NCI-H510A (cell line): ENCODE measurements at regions not wholly inside any gene's neighbourhood (a gene's known extent, or its start where the extent isn't known, plus 50 kb on each side); places are given as distances from the start of the nearest gene placed in this dataset.
"Not testable (repeated sequence)": the region's sequence is repeated elsewhere in the genome, so short reads cannot be mapped to it uniquely, and the experiment has no call there.

ENCODE experiments used
- DNase-seq: peaks from one replicate; lab custom pipeline; 2025; lab: John Stamatoyannopoulos, UW

GRCh38 chr3:107001635-107002034 is 375.6 kb upstream of the CCDC54 start:
- no peak for DNase-seq

GRCh38 chr3:107005352-107005751 is 371.9 kb upstream of the CCDC54 start:
- DNase-seq, result not testable (repeated sequence)

- no peak for DNase-seq
These were observed 369.0 kb upstream of the CCDC54 start for GRCh38 chr3:107008213-107008612.

GRCh38 chr3:107013641-107014040 is 363.6 kb upstream of the CCDC54 start:
- no peak for DNase-seq

- no peak for DNase-seq
These were observed 352.6 kb upstream of the CCDC54 start for GRCh38 chr3:107024551-107025026.

GRCh38 chr3:107025961-107026360 is 351.3 kb upstream of the CCDC54 start:
- no peak for DNase-seq

GRCh38 chr3:107028086-107028485 is 349.2 kb upstream of the CCDC54 start:
- DNase-seq, result no peak

- DNase-seq, result no peak
These were observed 348.6 kb upstream of the CCDC54 start for GRCh38 chr3:107028626-107029025.

- DNase-seq, result no peak
These were observed 345.1 kb upstream of the CCDC54 start for GRCh38 chr3:107032111-107032510.

GRCh38 chr3:107034142-107034541 is 343.1 kb upstream of the CCDC54 start:
- no peak for DNase-seq

GRCh38 chr3:107035176-107035575 is 342.1 kb upstream of the CCDC54 start:
- no peak for DNase-seq

GRCh38 chr3:107044677-107045076 is 332.6 kb upstream of the CCDC54 start:
- DNase-seq, result no peak

- DNase-seq, result no peak
These were observed 331.4 kb upstream of the CCDC54 start for GRCh38 chr3:107045791-107046190.

GRCh38 chr3:107055181-107055942 is 321.9 kb upstream of the CCDC54 start:
- DNase-seq, result no peak

- DNase-seq, result no peak
These were observed 315.8 kb upstream of the CCDC54 start for GRCh38 chr3:107061466-107061865.

- no peak for DNase-seq
These were observed 314.9 kb upstream of the CCDC54 start for GRCh38 chr3:107062310-107062709.

GRCh38 chr3:107062787-107063186 is 314.5 kb upstream of the CCDC54 start:
- no peak for DNase-seq

- no peak for DNase-seq
These were observed 313.9 kb upstream of the CCDC54 start for GRCh38 chr3:107063351-107063750.

- no peak for DNase-seq
These were observed 312.7 kb upstream of the CCDC54 start for GRCh38 chr3:107064405-107065060.

GRCh38 chr3:107065094-107065861 is 312.0 kb upstream of the CCDC54 start:
- DNase-seq, result no peak

GRCh38 chr3:107067421-107067820 is 309.8 kb upstream of the CCDC54 start:
- no peak for DNase-seq

GRCh38 chr3:107068980-107069379 is 308.3 kb upstream of the CCDC54 start:
- no peak for DNase-seq

GRCh38 chr3:107076946-107077345 is 300.3 kb upstream of the CCDC54 start:
- no peak for DNase-seq
